Right lobe of liver (tissue), 4 donors: ENCODE measurements at regions not wholly inside any gene's neighbourhood (a gene's known extent, or its start where the extent isn't known, plus 50 kb on each side); places are given as distances from the start of the nearest gene placed in this dataset.

Experiments
- CTCF ChIP-seq, 4 donors: fragments of 200-600 bp in 3 of 4; fragments of 450-650 bp in 1 of 4; IDR thresholded peaks; one replicate each; pipeline versions ENCODE4 v1.5.1 to v1.8.0; 2016 to 2022; ENCODE audit warnings: antibody characterized with exemption in 4 of 4, mild to moderate bottlenecking in 2 of 4
- POLR2A ChIP-seq: fragments of 450-650 bp; IDR thresholded peaks from one replicate; pipeline ENCODE4 v1.6.1; 2017; ENCODE audit warnings: antibody characterized with exemption, mild to moderate bottlenecking
- donor health status: DM: no; HTN: no; CAD: no.
- donor health status: DM: no; HTN: no; CAD: no.
- donor health status: DM: no; HTN: yes; CAD: no.

DNA sequence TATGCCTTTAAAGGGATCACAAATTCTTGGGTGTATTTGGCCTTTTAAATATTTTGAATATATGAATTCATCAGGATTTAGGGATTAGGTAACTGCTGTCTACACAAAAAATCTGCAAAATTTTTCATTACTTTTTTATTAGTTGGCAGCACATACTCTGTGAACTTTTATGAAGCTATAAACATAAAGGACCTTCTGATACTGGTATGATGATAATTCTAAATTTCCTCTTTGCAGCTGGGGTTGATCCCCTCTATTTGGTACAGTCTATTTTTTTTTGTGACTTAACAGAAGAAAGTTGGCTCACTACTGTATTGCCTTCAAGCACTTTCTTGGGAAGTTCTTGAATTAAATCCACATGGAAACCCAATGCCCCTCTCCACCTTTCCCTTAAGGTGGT is 416.1 kb downstream of the LMO4 start:
- no peak for TF ChIP-seq POLR2A
- TF ChIP-seq CTCF (IDR thresholded peaks at IDR 0.05) = no peak
